ENCODE measurements at regions not wholly inside any gene's neighbourhood (a gene's known extent, or its start where the extent isn't known, plus 50 kb on each side); places are given as distances from the start of the nearest gene placed in this dataset.
A peak's percentile ranks its signal among the peaks of the same experiment; 100 is the strongest.

DNA sequence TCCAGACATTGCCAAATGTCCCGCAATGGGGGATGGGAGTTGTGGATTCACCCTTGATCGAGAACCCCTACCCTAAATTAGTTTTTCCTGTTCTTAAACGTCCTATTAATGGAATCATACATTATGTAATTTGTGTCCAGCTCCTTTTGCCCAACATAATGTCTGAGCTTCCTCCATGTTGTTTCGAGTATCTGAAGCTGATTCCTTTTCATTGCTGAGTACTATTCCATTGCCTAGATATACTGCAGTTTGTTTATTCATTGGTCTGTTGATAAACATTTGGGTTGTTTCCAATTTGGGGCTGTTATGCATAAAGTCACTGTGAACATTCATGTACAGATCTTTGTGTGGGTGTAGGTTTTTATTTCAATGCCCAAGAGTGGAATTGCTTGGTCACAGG is 251.3 kb downstream of the BCOR start:
- no peak for DNase-seq (ENCODE audit: low read depth, low spot score)

GRCh38 chrX:39848243-39848642 is 249.5 kb downstream of the BCOR start:
- DNase-seq (ENCODE audit: low read depth, low spot score): no peak

DNA sequence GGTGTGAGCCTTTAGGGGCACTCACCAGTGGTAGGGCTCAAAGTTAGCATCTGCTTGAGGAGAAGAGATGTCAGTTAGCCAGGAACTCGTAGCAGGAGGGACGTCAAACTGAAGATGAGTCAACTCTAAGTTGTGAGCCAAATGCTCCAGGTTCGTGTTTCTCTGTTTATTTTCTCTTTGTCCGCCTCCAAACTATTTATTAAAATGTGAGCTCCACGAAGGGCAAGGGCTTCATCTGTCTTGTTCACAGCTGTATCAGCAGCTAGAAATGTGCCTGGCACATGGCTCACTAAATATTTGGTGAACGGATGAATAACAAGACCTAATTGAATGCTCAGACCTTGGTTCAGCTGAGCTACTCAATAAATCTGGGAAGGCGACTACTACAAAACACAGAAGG is 248.9 kb downstream of the BCOR start:
- DNase-seq (ENCODE audit: low read depth, low spot score): no peak

DNA sequence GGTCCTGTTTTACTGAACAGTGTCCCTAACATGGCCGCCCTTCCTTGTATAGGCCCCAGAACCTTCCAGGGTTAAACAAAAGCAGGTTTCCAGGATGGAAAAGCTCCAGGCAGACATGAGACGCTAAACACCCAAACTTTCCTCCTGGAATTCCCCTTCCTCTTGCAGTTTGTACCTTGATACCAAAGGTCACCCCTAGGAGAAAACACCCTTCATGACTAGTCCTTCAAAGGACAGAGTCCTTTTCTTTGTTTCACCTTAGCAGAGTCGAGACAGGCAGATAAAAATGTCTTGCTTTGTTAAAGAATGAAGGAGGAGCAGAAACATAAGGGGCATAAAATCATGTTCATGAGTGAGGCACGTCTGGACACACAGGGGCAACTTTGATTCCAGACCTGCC is 247.5 kb downstream of the BCOR start:
- no peak for DNase-seq (ENCODE audit: low read depth, low spot score)

GRCh38 chrX:39850630-39851152 is 247.1 kb downstream of the BCOR start:
- DNase-seq (ENCODE audit: low read depth, low spot score): no peak

DNA sequence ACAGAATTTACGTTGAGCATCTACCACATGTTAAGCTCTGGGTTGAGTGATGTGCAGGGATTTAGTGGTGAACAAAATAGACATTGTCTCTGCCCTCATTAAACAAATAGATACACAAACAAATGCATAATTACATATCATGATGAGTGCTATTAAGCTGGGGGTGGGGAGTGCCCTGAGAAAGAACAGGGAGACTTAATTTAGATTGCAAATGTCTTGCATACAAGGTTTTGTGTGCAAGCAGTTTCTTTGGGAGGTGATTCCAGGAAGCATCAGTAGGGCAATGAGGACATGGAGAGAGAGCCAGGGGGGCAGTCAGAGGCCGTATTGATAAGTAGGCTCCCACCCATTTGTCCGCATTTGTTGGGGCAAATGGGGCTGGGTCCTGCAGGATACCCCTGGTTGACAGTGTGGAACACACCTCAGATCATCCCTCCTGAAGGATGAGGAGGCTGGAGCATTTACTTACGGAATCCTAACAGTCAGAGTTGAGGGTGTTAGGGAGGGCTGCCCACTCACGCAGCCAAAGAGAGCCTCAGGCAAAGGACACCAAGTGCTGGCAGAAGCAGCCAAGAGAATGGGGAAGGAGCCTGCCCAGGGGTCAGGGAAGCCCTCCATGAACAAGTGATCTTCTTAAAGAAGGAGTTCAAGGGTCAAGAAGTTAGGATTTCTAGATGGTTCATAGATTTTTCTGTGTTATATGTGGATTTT is 245.9 kb downstream of the BCOR start:
- no peak for DNase-seq (ENCODE audit: low read depth, low spot score)

GRCh38 chrX:39852491-39852890 is 245.3 kb downstream of the BCOR start:
- DNase-seq (ENCODE audit: low read depth, low spot score): no peak

- DNase-seq (ENCODE audit: low read depth, low spot score): no peak
These were observed 244.2 kb downstream of the BCOR start for GRCh38 chrX:39853417-39854030.

- no peak for DNase-seq (ENCODE audit: low read depth, low spot score)
These were observed 242.7 kb downstream of the BCOR start for GRCh38 chrX:39854772-39855747.

GRCh38 chrX:39855748-39856129 is 242.0 kb downstream of the BCOR start:
- DNase-seq (ENCODE audit: low read depth, low spot score): no peak

DNA sequence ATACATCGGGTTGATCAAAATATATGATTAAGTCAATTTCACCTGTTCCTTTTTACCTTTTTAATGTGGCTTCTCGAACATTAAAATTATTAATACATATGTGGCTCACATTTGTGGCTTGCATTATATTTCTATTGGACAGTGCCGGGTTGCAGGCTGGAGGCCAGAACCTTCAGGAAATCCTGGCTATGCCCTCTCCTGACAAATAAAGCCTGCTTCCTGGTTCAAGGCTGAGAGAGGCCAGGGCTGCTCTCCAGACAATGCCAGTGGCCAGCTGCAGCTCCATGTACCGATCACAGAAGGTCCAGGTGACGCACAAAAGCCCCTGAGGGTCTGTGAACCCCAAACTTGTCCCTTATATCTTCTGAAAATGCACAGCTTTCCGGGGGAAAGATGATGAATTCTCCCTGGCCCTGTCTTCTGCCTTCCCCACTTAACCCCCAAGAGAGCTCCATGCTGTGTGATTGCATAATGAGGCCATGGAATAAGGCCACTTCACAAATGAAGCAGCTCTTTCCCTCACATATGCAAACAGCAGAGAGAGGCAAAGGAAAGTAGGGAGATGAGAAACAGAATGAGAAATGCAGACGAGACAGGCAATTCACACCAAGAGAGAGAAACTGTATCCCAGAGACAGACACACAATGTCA is 241.2 kb downstream of the BCOR start:
- DNase-seq (ENCODE audit: low read depth, low spot score): no peak

GRCh38 chrX:39857780-39858179 is 240.0 kb downstream of the BCOR start:
- DNase-seq (ENCODE audit: low read depth, low spot score): no peak

GRCh38 chrX:39859991-39860861 is 237.5 kb downstream of the BCOR start:
- peak; percentile 33 for DNase-seq (ENCODE audit: low read depth, low spot score)

DNA sequence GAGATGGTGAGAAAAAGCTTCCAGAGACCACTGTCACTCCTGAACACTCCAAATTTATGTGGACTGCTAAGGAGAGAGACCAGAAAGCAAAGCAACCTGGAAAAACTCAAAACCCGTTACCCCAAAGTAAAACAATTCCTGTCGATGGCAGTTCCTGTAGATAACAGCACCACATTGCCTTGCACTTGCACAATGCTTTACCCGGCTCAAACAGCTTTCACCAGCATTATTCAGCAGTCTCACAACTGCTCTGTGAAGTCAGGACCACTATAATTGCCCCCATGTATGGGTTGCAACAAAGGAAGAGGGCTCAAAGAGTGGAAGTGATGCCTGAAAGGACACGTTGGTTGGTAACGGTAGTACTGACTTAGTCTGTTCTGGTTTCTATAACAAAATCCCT is 234.8 kb downstream of the BCOR start:
- no peak for DNase-seq (ENCODE audit: low read depth, low spot score)

- DNase-seq (ENCODE audit: low read depth, low spot score): no peak
These were observed 231.5 kb downstream of the BCOR start for GRCh38 chrX:39866229-39866628.

DNA sequence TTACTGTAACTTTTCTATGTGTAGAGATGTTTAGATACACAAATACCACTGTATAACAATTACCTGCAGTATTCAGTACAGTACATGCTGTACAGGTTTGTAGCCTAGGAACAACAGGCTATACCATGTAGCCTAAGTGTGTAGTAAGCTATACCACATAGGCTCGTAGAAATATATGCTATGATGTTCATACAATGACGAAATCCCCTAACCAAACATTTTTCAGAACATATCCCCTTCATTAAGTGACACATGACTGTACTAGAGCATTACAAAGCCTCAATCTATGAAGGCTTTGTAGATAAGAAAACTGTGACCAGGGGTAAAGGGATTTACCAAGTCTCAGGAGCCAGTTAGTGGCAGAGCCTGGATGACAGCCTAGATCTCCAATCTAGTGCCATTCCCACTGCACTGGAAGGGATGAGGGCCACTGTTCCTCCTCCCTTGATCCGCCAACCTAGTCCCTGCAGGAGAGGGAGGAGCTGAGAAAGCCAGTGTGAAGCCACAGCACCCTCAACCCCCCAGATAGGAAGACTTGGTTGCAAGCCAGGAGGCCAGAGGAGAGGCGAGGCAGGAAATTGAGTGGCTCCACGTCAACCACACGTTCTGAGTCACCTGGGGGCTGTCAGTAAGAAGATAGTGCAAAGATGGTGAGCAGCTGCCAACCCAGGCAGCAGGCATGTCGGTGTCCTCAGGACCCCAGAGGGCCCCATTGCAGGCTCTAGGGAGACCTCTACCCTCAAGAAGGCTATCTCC is 227.7 kb downstream of the BCOR start:
- DNase-seq (ENCODE audit: low read depth, low spot score): no peak

- DNase-seq (ENCODE audit: low read depth, low spot score): no peak
These were observed 226.1 kb downstream of the BCOR start for GRCh38 chrX:39871648-39872047.

- DNase-seq (ENCODE audit: low read depth, low spot score): no peak
These were observed 224.6 kb downstream of the BCOR start for GRCh38 chrX:39873117-39873516.

DNA sequence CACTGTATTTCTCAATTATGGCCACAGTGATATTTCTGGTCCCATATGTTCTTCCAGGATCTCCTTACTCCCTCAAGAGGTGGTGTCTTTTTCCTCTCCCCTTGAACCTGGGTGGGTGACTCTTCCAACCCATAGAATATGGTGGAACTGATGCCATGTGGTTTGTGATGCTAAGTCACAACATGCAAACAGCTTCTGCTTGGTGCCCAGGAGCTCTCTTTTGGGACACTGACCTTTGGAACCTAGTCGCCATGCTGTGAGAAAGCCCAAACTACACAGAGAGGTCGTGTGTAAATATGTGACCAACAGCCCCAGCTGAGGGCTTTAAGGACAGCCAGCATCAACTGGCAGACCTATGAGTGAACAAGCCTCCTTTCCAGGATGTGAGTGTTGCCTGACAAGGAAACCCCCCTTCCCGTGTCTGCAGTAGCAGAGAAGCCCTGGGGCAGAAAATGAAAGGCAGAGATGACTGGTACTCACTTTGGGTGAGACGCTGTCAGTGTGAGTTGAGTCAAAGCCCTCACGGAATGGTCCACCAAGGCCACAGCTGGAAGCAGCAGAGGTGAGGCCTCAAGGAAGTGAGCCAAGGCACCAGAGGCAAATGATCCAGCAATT is 223.4 kb downstream of the BCOR start:
- DNase-seq (ENCODE audit: low read depth, low spot score): no peak
